HAP-1 (cell line): ENCODE measurements at regions not wholly inside any gene's neighbourhood (a gene's known extent, or its start where the extent isn't known, plus 50 kb on each side); places are given as distances from the start of the nearest gene placed in this dataset.

Source experiments
- DNase-seq, 2 experiments: peaks; one replicate each; pipeline ENCODE4 v3.0.0-alpha.2; 2016 to 2020; ENCODE audit warnings: low spot score in 2 of 2
- H3K27me3 ChIP-seq: fragments of 250-450 bp; sonication (Bioruptor Pico); 2 replicates; pipeline ENCODE4 v1.5.1; 2020; ENCODE audit warnings: low read depth, mild to moderate bottlenecking, moderate library complexity
- H3K36me3 ChIP-seq: fragments of 250-450 bp; sonication (Bioruptor Pico); replicated peaks from 2 replicates; pipeline ENCODE4 v1.5.1; 2020; ENCODE audit warnings: mild to moderate bottlenecking
- H3K4me1 ChIP-seq: fragments of 250-450 bp; sonication (Bioruptor Pico); 2 replicates; pipeline ENCODE4 v1.5.1; 2020; ENCODE audit warnings: mild to moderate bottlenecking
- H3K4me3 ChIP-seq: fragments of 250-450 bp; sonication (Bioruptor Pico); 2 replicates; pipeline ENCODE4 v1.5.1; 2020; ENCODE audit warnings: mild to moderate bottlenecking, moderate library complexity
- H3K9me3 ChIP-seq: fragments of 250-450 bp; sonication (Bioruptor Pico); 2 replicates; pipeline ENCODE4 v1.5.1; 2020; ENCODE audit warnings: mild to moderate bottlenecking, moderate library complexity
- in situ Hi-C: fragments of 300-500 bp; cut with MboI; formaldehyde crosslinking; loops from 3 replicates; pipeline ENCODE4 v1.14.3; 2020; ENCODE audit warnings: low sequenced_read_pairs, inconsistent platforms, mixed read lengths

GRCh38 chr1:223000632-223001031, 142.4 kb downstream of the TLR5 start:
- no peak for DNase-seq
- Histone ChIP-seq H3K27me3 (no peaks in the 10 kb centered on the region), H3K4me1 (peaks cover 15% of the 10 kb centered on the region), H3K9me3 (no peaks in the 10 kb centered on the region; the same call in 1 of the 2 replicates), H3K36me3 (no peaks in the 10 kb centered on the region), H3K4me3 (no peak overlapping the region)
- in situ Hi-C loops: no loop called here

- Histone ChIP-seq H3K27me3 (no peaks in the 10 kb centered on the region), H3K4me1 (peaks cover 15% of the 10 kb centered on the region), H3K9me3 (no peaks in the 10 kb centered on the region; the same call in 1 of the 2 replicates), H3K36me3 (no peaks in the 10 kb centered on the region), H3K4me3 (no peak overlapping the region)
- DNase-seq: no peak
- in situ Hi-C loops: no loop called here
Observed at GRCh38 chr1:223001653-223002634, 141.1 kb downstream of the TLR5 start.

- Histone ChIP-seq H3K9me3 (no peaks in the 10 kb centered on the region; the same call in 1 of the 2 replicates), H3K27me3 (no peaks in the 10 kb centered on the region), H3K4me3 (no peak overlapping the region), H3K4me1 (peaks cover 15% of the 10 kb centered on the region), H3K36me3 (no peaks in the 10 kb centered on the region)
- no peak for DNase-seq
- in situ Hi-C loops: no loop called here
Observed at GRCh38 chr1:223003549-223003948, 139.5 kb downstream of the TLR5 start.

- H3K36me3 ChIP-seq: no peaks in the 10 kb centered on the region
- in situ Hi-C loops: no loop called here
- no peak for DNase-seq
- H3K9me3 ChIP-seq: no peaks in the 10 kb centered on the region
- H3K27me3 ChIP-seq: 0 out of 2 replicates have a peak, but pooled peaks cover 3% of the 10 kb centered on the region
- H3K4me1 ChIP-seq: peaks cover 2% of the 10 kb centered on the region; the same call in 1 of the 2 replicates
- H3K4me3 ChIP-seq: no peak overlapping the region
Observed at GRCh38 chr1:223006371-223006770, 136.7 kb downstream of the TLR5 start.

GRCh38 chr1:223006917-223007648, 136.0 kb downstream of the TLR5 start:
- no peaks in the 10 kb centered on the region for H3K4me1 ChIP-seq
- in situ Hi-C loops: no loop called here

GRCh38 chr1:223007935-223008334, 135.1 kb downstream of the TLR5 start:
- no peaks in the 10 kb centered on the region for H3K9me3 ChIP-seq
- 0 out of 2 replicates have a peak, but pooled peaks cover 3% of the 10 kb centered on the region for H3K27me3 ChIP-seq
- in situ Hi-C loops: no loop called here
- no peak for DNase-seq
- no peak overlapping the region for H3K4me3 ChIP-seq
- no peaks in the 10 kb centered on the region for H3K4me1 ChIP-seq
- no peaks in the 10 kb centered on the region for H3K36me3 ChIP-seq

More at GRCh38 chr1:223006917-223007648, 136.0 kb downstream of the TLR5 start:
- Histone ChIP-seq H3K4me3 (no peak overlapping the region), H3K9me3 (no peaks in the 10 kb centered on the region), H3K27me3 (0 out of 2 replicates have a peak, but pooled peaks cover 3% of the 10 kb centered on the region), H3K36me3 (no peaks in the 10 kb centered on the region)
- no peak for DNase-seq

- Histone ChIP-seq H3K27me3 (0 out of 2 replicates have a peak, but pooled peaks cover 3% of the 10 kb centered on the region), H3K4me3 (no peak overlapping the region), H3K9me3 (no peaks in the 10 kb centered on the region), H3K4me1 (no peaks in the 10 kb centered on the region), H3K36me3 (no peaks in the 10 kb centered on the region)
- DNase-seq: no peak
- in situ Hi-C loops: no loop called here
Observed at GRCh38 chr1:223008808-223009207, 134.2 kb downstream of the TLR5 start.

GRCh38 chr1:223009406-223009805, 133.6 kb downstream of the TLR5 start:
- DNase-seq: no peak
- Histone ChIP-seq H3K27me3 (0 out of 2 replicates have a peak, but pooled peaks cover 3% of the 10 kb centered on the region), H3K4me1 (no peaks in the 10 kb centered on the region), H3K36me3 (no peaks in the 10 kb centered on the region), H3K9me3 (no peaks in the 10 kb centered on the region), H3K4me3 (no peak overlapping the region)
- in situ Hi-C loops: no loop called here

GRCh38 chr1:223010582-223011504, 132.2 kb downstream of the TLR5 start:
- H3K4me3 ChIP-seq: no peak overlapping the region
- no peaks in the 10 kb centered on the region for H3K4me1 ChIP-seq
- no peaks in the 10 kb centered on the region for H3K36me3 ChIP-seq
- 0 out of 2 replicates have a peak, but pooled peaks cover 3% of the 10 kb centered on the region for H3K27me3 ChIP-seq
- no peaks in the 10 kb centered on the region for H3K9me3 ChIP-seq
- in situ Hi-C loops: no loop called here
- DNase-seq: no peak

- in situ Hi-C loops: no loop called here
- H3K4me3 ChIP-seq: no peak overlapping the region
- H3K36me3 ChIP-seq: no peaks in the 10 kb centered on the region
- no peaks in the 10 kb centered on the region for H3K4me1 ChIP-seq
- no peak for DNase-seq
- H3K27me3 ChIP-seq: 0 out of 2 replicates have a peak, but pooled peaks cover 3% of the 10 kb centered on the region
- no peaks in the 10 kb centered on the region for H3K9me3 ChIP-seq
Observed at GRCh38 chr1:223011505-223011856, 131.6 kb downstream of the TLR5 start.

- no peaks in the 10 kb centered on the region for H3K4me1 ChIP-seq
- H3K36me3 ChIP-seq: no peaks in the 10 kb centered on the region
- 0 out of 2 replicates have a peak, but pooled peaks cover 3% of the 10 kb centered on the region for H3K27me3 ChIP-seq
- no peak for DNase-seq
- H3K4me3 ChIP-seq: no peak overlapping the region
- in situ Hi-C loops: no loop called here
- H3K9me3 ChIP-seq: no peaks in the 10 kb centered on the region
Observed at GRCh38 chr1:223012176-223012788, 130.8 kb downstream of the TLR5 start.

GRCh38 chr1:223012938-223013337, 130.1 kb downstream of the TLR5 start:
- Histone ChIP-seq H3K4me1 (no peaks in the 10 kb centered on the region), H3K27me3 (0 out of 2 replicates have a peak, but pooled peaks cover 3% of the 10 kb centered on the region), H3K36me3 (no peaks in the 10 kb centered on the region), H3K4me3 (no peak overlapping the region), H3K9me3 (no peaks in the 10 kb centered on the region)
- no peak for DNase-seq
- in situ Hi-C loops: no loop called here
